HG03135 (cell line): ENCODE measurements at regions not wholly inside any gene's neighbourhood (a gene's known extent, or its start where the extent isn't known, plus 50 kb on each side); places are given as distances from the start of the nearest gene placed in this dataset.

Experiments used
- ATAC-seq: cut with Tn5 transposase; IDR thresholded peaks from one replicate; pipeline ENCODE4 v1.9.1; 2021; ENCODE audit warnings: mild to moderate bottlenecking, moderate library complexity; ENCODE audit not compliant: unreplicated experiment

- ATAC-seq, result no peak
These were observed 576.4 kb upstream of the SGCD start for GRCh38 chr5:155750571-155750970.

GRCh38 chr5:155753943-155754581, 572.9 kb upstream of the SGCD start:
- no peak for ATAC-seq

GRCh38 chr5:155759252-155759651, 567.7 kb upstream of the SGCD start:
- ATAC-seq, result no peak

- ATAC-seq, result no peak
These were observed 567.0 kb upstream of the SGCD start for GRCh38 chr5:155759984-155760383.

GRCh38 chr5:155761502-155761901, 565.5 kb upstream of the SGCD start:
- ATAC-seq, result no peak

- ATAC-seq, result no peak
These were observed 561.2 kb upstream of the SGCD start for GRCh38 chr5:155765715-155766114.

GRCh38 chr5:155767470-155767869, 559.5 kb upstream of the SGCD start:
- ATAC-seq, result no peak

GRCh38 chr5:155768332-155768731, 558.6 kb upstream of the SGCD start:
- no peak for ATAC-seq

GRCh38 chr5:155772009-155772662, 554.8 kb upstream of the SGCD start:
- no peak for ATAC-seq

- no peak for ATAC-seq
These were observed 553.3 kb upstream of the SGCD start for GRCh38 chr5:155773680-155774079.

- ATAC-seq, result no peak
These were observed 546.7 kb upstream of the SGCD start for GRCh38 chr5:155780260-155780659.

GRCh38 chr5:155783246-155783645, 543.7 kb upstream of the SGCD start:
- no peak for ATAC-seq

- ATAC-seq, result no peak
These were observed 543.2 kb upstream of the SGCD start for GRCh38 chr5:155783791-155784190.

GRCh38 chr5:155786108-155786507, 540.9 kb upstream of the SGCD start:
- no peak for ATAC-seq

GRCh38 chr5:155792873-155793272, 534.1 kb upstream of the SGCD start:
- ATAC-seq, result no peak

- ATAC-seq, result no peak
These were observed 532.2 kb upstream of the SGCD start for GRCh38 chr5:155794795-155795194.

GRCh38 chr5:155799308-155799707, 527.7 kb upstream of the SGCD start:
- ATAC-seq, result no peak

GRCh38 chr5:155807884-155808576, 518.9 kb upstream of the SGCD start:
- ATAC-seq, result no peak

- no peak for ATAC-seq
These were observed 511.7 kb upstream of the SGCD start for GRCh38 chr5:155815248-155815647.

- ATAC-seq, result no peak
These were observed 504.8 kb upstream of the SGCD start for GRCh38 chr5:155822177-155822576.

- ATAC-seq, result no peak
These were observed 500.1 kb upstream of the SGCD start for GRCh38 chr5:155826611-155827507.
